22Rv1 (cell line): ENCODE measurements at regions not wholly inside any gene's neighbourhood (a gene's known extent, or its start where the extent isn't known, plus 50 kb on each side); places are given as distances from the start of the nearest gene placed in this dataset.
"Not testable (repeated sequence)": the region's sequence is repeated elsewhere in the genome, so short reads cannot be mapped to it uniquely, and the experiment has no call there.

ENCODE experiments used
- H3K27ac ChIP-seq: fragments of 450-650 bp; 2 replicates; pipeline ENCODE4 v1.5.1; 2017
- CTCF ChIP-seq: fragments of 450-650 bp; IDR thresholded peaks from 2 replicates; pipeline ENCODE4 v1.5.1; 2017; ENCODE audit warnings: mild to moderate bottlenecking
- ZFX ChIP-seq: fragments of 450-650 bp; IDR thresholded peaks from 2 replicates; pipeline ENCODE4 v1.6.1; 2017; ENCODE audit warnings: antibody characterized with exemption, borderline replicate concordance

- TF ChIP-seq CTCF (no peak), ZFX (no peak)
- H3K27ac ChIP-seq = no peak overlapping the region
Observed at GRCh38 chr1:70586046-70586445, 175.0 kb downstream of the CTH start.

GRCh38 chr1:70587872-70588366, 176.9 kb downstream of the CTH start:
- H3K27ac ChIP-seq = peak overlapping the region; percentile 42

GRCh38 chr1:70593551-70593950, 182.5 kb downstream of the CTH start:
- H3K27ac ChIP-seq = not testable (repeated sequence)

More at GRCh38 chr1:70587872-70588366, 176.9 kb downstream of the CTH start:
- no peak for TF ChIP-seq CTCF
- no peak for TF ChIP-seq ZFX

GRCh38 chr1:70608815-70609214, 197.7 kb downstream of the CTH start:
- H3K27ac ChIP-seq = no peak overlapping the region
- TF ChIP-seq CTCF = no peak
- no peak for TF ChIP-seq ZFX

- H3K27ac ChIP-seq = not testable (repeated sequence)
Observed at GRCh38 chr1:70610164-70610563, 199.1 kb downstream of the CTH start.

GRCh38 chr1:70616946-70617345, 205.9 kb downstream of the CTH start:
- no peak for TF ChIP-seq ZFX
- no peak for TF ChIP-seq CTCF
- no peak overlapping the region for H3K27ac ChIP-seq

GRCh38 chr1:70617728-70618127, 206.7 kb downstream of the CTH start:
- no peak overlapping the region for H3K27ac ChIP-seq
- TF ChIP-seq CTCF (peak; percentile 18), ZFX (no peak)

- H3K27ac ChIP-seq = no peak overlapping the region
- no peak for TF ChIP-seq ZFX
- TF ChIP-seq CTCF = no peak
Observed at GRCh38 chr1:70627910-70628309, 216.8 kb downstream of the CTH start.
